Esophagus (tissue), 2 donors: ENCODE measurements at regions not wholly inside any gene's neighbourhood (a gene's known extent, or its start where the extent isn't known, plus 50 kb on each side); places are given as distances from the start of the nearest gene placed in this dataset.

Experiments used
- H3K27ac ChIP-seq, 2 donors: one replicate each; pipeline ENCODE4 v1.5.1; 2013; ENCODE audit warnings: low read depth in 2 of 2, mild to moderate bottlenecking in 2 of 2, inconsistent platforms in 1 of 2, low read length in 1 of 2, moderate library complexity in 1 of 2
- H3K27me3 ChIP-seq, 2 donors: one replicate each; pipeline ENCODE4 v1.6.1; 2013; ENCODE audit warnings: low read length in 2 of 2, control low read depth in 1 of 2, mild to moderate bottlenecking in 1 of 2; ENCODE audit not compliant: insufficient read depth in 2 of 2, control insufficient read depth in 1 of 2
- H3K36me3 ChIP-seq, 2 donors: one replicate each; pipeline ENCODE4 v1.6.1; 2013; ENCODE audit warnings: low read length in 1 of 2; ENCODE audit not compliant: control insufficient read depth in 2 of 2, insufficient read depth in 2 of 2
- H3K4me1 ChIP-seq, 2 donors: one replicate each; pipeline ENCODE4 v1.6.1; 2013; ENCODE audit warnings: low read length in 1 of 2; ENCODE audit not compliant: control insufficient read depth in 2 of 2, insufficient read depth in 2 of 2
- H3K4me3 ChIP-seq, 2 donors: one replicate each; pipeline ENCODE4 v1.5.1; 2013; ENCODE audit warnings: low read length in 2 of 2, mild to moderate bottlenecking in 2 of 2, low read depth in 1 of 2, moderate library complexity in 1 of 2
- H3K9me3 ChIP-seq, 2 donors: one replicate each; pipeline ENCODE4 v1.6.1; 2013; ENCODE audit warnings: mild to moderate bottlenecking in 2 of 2, low read depth in 1 of 2, low read length in 1 of 2, moderate library complexity in 1 of 2; ENCODE audit not compliant: control insufficient read depth in 2 of 2, insufficient read depth in 1 of 2
- WGBS, 2 donors: extraction: QIAGEN DNeasy Blood & Tissue Kit; methylation state at CpG; one replicate each; pipeline ENCODE4 v1.1.7; 2013; 5-methylcytosine and 5-hydroxymethylcytosine counted together
- donor health status: healthy with polysubstance abuse.
- donor health status: Bipolar disorder and iron deficiency.

DNA sequence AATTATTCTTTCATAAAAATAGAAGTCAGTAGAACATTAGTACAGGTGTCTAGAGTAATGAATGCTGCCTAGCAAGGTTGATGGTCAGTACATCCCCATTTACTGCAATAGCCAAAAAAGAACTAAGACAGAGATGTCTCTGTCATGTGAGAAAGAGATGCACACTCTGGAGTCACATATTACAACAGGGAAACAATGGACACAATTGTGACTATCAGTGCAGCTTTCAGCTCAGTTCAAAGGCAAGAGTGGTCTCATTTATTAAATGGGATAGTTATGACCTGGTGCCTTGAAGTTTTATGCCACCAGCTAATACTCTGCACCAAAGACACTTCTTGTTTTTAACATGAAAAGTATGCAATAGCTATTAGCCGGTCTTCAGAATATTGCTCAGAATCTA is 194.9 kb upstream of the CHAC2 start:
- Histone ChIP-seq H3K27ac (no peak overlapping the region), H3K27me3 (no peaks in the 10 kb centered on the region), H3K4me1 (no peaks in the 10 kb centered on the region), H3K36me3 (no peaks in the 10 kb centered on the region), H3K4me3 (no peak overlapping the region), H3K9me3 (no peaks in the 10 kb centered on the region)
- WGBS, 2 donors = 89 to 96% methylated on average over 1 of the region's 1 CpG

DNA sequence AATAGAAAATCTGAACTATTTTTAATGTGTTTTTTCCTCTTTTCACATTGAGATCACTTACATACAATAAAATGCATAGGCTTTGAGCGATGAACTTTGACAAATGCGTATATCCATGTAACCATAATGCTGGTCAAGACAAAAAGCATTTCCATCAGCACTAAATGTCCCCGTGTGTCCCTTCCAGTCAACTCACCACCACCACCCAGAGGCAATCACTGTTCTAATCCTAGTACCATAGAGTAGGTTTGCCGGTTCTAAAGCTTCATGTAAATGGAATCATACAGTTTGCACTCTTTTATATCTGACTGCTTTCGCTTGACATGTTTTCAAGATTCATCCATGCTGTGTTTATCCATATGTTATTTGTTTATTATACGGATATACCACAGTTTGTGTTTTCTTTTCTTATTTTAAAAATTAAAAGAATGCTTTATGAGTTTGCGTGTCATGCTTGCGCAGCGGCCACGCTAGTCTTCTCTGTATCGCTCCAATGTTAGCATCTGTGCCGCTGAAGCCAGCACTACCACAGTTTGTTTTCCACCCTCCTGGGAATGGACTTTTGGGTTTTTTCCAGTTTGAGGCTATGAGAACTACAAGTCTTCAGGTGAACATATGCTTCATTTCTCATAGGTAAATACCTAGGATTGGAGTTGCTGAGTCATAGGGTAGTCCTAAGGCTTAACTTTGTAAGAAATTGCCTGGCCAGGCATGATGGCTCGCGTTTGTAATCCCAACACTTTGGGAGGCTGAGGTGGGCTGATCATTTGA is 197.5 kb upstream of the CHAC2 start:
- WGBS, 2 donors = 82 to 87% methylated on average over 14 of the region's 14 CpGs
- H3K9me3 ChIP-seq = no peaks in the 10 kb centered on the region
- H3K4me3 ChIP-seq = no peak overlapping the region
- H3K4me1 ChIP-seq = no peaks in the 10 kb centered on the region
- H3K36me3 ChIP-seq = no peaks in the 10 kb centered on the region
- no peak overlapping the region for H3K27ac ChIP-seq
- H3K27me3 ChIP-seq = no peaks in the 10 kb centered on the region

DNA sequence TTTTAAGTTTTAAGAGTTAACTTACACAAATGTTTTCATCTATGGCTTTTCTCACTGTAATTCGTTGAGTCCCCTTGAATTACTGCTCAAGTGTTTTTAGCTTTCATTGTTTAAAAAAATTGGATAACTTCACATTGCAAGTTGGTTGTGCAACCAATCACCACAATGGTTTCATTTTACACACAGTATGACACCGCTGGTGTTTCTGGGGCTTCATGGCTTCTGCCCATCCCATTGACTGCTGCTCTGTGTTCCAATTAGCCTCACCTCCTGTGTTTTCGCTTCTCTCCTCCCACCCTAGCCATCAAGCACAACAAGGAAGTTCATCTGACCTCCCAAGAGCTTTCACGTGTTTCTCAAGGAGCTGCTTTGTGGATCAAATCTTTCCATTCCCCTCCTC is 199.1 kb upstream of the CHAC2 start:
- H3K27me3 ChIP-seq = no peaks in the 10 kb centered on the region
- H3K4me3 ChIP-seq = no peak overlapping the region
- H3K4me1 ChIP-seq = no peaks in the 10 kb centered on the region
- H3K9me3 ChIP-seq = no peaks in the 10 kb centered on the region
- 65 to 67% methylated on average over 4 of the region's 4 CpGs for WGBS, 2 donors
- no peak overlapping the region for H3K27ac ChIP-seq
- no peaks in the 10 kb centered on the region for H3K36me3 ChIP-seq

DNA sequence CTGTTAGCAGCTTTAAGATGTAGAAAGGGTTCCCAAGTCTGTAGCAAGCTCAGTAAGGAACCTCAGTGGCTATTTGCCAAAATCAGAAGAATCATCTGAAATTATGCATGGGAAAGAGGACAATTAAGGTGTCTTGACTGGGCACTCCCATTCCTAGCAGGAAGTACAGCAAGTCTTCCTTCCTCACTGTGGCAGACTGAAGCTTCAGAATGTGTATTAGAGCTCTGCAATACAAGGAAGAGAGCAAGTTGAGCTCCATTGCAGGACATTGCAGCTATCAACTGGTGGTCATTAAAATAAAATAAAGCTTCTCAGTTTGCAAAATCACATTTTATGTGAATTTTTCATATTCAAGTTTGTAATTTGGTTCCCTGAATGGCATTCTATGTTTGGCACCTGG is 200.5 kb upstream of the CHAC2 start:
- Histone ChIP-seq H3K27ac (no peak overlapping the region), H3K27me3 (no peaks in the 10 kb centered on the region), H3K36me3 (no peaks in the 10 kb centered on the region), H3K4me3 (no peak overlapping the region), H3K4me1 (no peaks in the 10 kb centered on the region), H3K9me3 (no peaks in the 10 kb centered on the region)

DNA sequence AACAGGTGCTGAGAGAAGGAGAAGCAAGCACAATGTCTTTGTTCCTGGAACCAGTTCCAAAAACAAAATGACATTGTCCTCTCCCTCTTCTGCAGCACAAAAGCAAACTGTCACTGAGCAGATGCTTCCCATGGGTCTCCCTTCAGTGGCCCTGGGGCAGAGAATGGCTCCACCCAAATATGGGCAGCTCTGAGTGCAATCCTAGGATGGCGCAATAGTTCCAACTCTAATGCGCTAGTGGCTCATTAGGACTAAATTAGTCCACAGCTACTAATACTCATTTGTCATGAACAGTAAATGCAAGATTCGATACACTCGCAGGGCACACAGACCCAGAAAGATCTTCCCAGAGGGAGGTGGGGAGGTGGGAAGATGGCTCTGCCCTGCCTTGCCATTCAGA is 205.2 kb upstream of the CHAC2 start:
- Histone ChIP-seq H3K4me1 (no peaks in the 10 kb centered on the region), H3K9me3 (no peaks in the 10 kb centered on the region), H3K4me3 (no peak overlapping the region), H3K36me3 (no peaks in the 10 kb centered on the region), H3K27me3 (no peaks in the 10 kb centered on the region), H3K27ac (no peak overlapping the region)
- 91 to 92% methylated on average over 4 of the region's 4 CpGs for WGBS, 2 donors

DNA sequence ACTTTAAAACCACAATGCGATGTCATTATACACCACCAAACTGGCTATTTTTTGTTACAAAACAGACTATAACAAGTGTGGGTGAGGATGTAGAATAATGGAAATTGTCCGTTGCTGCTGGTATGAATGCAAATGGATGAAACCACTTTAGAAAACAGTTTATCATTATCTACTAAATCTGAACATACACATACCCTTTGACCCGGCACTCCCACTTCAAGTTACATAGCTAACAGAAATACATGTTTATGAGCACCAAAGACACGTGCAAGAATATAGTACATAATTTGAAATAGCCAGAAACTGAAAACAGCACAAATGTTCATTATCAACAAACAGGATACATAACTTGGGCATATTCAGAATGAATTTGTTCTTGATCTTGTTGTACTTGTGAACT is 206.4 kb upstream of the CHAC2 start:
- Histone ChIP-seq H3K27me3 (no peaks in the 10 kb centered on the region), H3K4me1 (no peaks in the 10 kb centered on the region), H3K9me3 (no peaks in the 10 kb centered on the region), H3K4me3 (no peak overlapping the region), H3K36me3 (no peaks in the 10 kb centered on the region), H3K27ac (no peak overlapping the region)
- WGBS, 2 donors = 74 to 81% methylated on average over 4 of the region's 4 CpGs

DNA sequence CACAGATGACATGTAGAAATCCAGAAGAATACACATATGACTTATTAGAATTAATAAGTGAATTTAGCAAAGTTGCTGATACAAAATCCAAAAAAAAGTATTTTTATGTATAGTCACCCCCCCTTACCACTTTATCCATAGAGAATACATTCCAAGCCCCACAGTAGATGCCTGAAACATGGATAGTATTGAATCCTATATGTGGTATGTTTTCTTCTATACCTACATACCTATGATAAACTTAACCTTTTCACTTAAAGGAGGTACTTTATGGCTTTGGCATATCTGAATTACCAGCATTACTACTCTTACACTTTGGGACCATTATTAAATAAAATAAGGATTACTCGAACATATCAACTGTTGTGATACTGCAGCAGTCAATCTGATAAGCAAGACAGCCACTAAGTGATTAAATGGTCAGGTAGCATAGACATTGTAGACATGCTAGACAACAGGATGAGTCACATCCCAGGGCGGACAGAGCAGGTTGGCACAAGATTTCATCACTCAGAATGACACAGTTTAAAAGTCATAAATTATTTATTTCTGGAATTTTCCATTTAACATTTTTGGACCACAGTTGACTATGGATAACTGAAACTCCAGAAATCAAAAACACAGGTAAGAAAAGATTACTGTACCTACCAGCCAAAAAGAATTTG is 208.2 kb upstream of the CHAC2 start:
- Histone ChIP-seq H3K27me3 (no peaks in the 10 kb centered on the region), H3K36me3 (no peaks in the 10 kb centered on the region), H3K4me1 (no peaks in the 10 kb centered on the region), H3K4me3 (no peak overlapping the region), H3K27ac (no peak overlapping the region), H3K9me3 (peaks cover 0 to 5% of the 10 kb centered on the region in 2 donors)
- 55 to 59% methylated on average over 2 of the region's 2 CpGs for WGBS, 2 donors

DNA sequence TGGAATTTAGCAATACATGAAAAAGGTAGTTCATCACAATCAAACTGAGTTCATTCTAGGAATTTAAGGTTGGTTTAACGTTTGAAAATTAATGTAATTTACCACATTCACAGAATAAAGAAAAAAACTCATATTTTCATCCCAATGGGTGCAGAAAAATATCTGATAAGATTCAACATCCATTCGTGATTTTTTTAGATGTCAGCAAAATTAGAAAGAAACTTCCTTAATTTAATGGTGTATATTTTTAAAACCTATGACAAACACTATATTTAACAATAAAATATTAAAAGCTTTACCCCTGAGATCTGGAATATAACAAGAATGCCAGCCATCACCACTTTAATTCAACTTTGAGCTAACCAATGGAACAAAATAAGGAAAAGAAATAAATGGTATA is 208.7 kb upstream of the CHAC2 start:
- Histone ChIP-seq H3K4me1 (no peaks in the 10 kb centered on the region), H3K36me3 (no peaks in the 10 kb centered on the region), H3K27ac (no peak overlapping the region), H3K4me3 (no peak overlapping the region), H3K27me3 (no peaks in the 10 kb centered on the region), H3K9me3 (peaks cover under 1 to 10% of the 10 kb centered on the region in 2 donors)
- WGBS, 2 donors = 77 to 82% methylated on average over 2 of the region's 2 CpGs

DNA sequence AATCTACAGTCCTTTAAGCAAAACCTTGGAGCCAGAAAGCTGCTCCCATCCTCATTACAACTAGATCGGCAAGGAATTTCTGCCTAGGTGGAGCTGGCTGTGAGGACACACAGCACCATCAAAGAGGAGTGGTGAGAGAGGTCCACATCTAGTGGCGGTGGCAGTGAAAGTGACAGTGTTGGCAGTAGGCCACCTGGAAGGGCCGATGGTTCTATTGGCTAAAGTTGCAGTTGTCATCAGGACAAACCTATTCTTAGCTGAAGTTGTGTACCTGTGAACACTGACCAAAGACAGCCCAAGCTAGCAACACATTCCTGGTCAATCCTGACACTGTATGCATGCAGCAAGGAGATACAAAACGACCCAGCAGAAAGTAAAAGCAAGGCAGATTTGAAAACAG is 218.1 kb upstream of the CHAC2 start:
- Histone ChIP-seq H3K27me3 (no peaks in the 10 kb centered on the region), H3K4me1 (peaks cover 0 to 3% of the 10 kb centered on the region in 2 donors), H3K9me3 (peaks cover 5 to 7% of the 10 kb centered on the region in 2 donors), H3K36me3 (no peaks in the 10 kb centered on the region), H3K4me3 (no peak overlapping the region), H3K27ac (no peak overlapping the region)
- WGBS, 2 donors = 68 to 77% methylated on average over 4 of the region's 4 CpGs

DNA sequence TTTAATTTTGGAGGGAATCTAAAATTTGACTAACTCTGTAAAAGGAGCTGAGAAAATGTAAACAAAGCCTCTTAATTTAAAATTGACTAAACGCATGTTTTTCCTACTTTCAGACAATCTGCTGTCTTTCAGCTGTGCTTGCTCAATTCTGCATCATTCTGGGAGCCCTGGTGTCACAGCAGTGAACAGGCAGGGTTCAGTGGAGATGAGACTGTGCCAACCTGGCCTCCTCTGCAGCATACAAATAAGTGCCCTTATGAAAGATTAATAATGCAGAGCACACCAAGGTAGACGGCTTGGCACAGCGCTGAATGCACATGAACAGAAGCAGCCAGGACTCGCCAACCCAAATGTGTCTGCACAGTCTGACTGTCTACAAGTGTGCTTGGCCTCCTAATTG is 222.0 kb upstream of the CHAC2 start:
- Histone ChIP-seq H3K4me1 (peaks cover 0 to 3% of the 10 kb centered on the region in 2 donors), H3K9me3 (no peaks in the 10 kb centered on the region), H3K27ac (no peak overlapping the region), H3K27me3 (no peaks in the 10 kb centered on the region), H3K4me3 (no peak overlapping the region), H3K36me3 (no peaks in the 10 kb centered on the region)
- 48 to 56% methylated on average over 4 of the region's 4 CpGs for WGBS, 2 donors
